HepG2 (cell line): ENCODE measurements at regions not wholly inside any gene's neighbourhood (a gene's known extent, or its start where the extent isn't known, plus 50 kb on each side); places are given as distances from the start of the nearest gene placed in this dataset.

ENCODE experiments used
- ARID2 ChIP-seq: sonication (generic); formaldehyde crosslinking; IDR thresholded peaks from 2 replicates; pipeline ENCODE4 v1.8.1; 2022; ENCODE audit warnings: mild to moderate bottlenecking, missing genetic modification reagents, borderline replicate concordance
- ELF4 ChIP-seq: sonication (generic); formaldehyde crosslinking; IDR thresholded peaks from 2 replicates; pipeline ENCODE4 v1.5.0; 2020; ENCODE audit warnings: missing genetic modification reagents, mild to moderate bottlenecking, moderate library complexity, borderline replicate concordance
- HNF4A ChIP-seq: sonication (generic); formaldehyde crosslinking; IDR thresholded peaks from 2 replicates; pipeline ENCODE4 v1.4.0; 2020; ENCODE audit warnings: missing genetic modification reagents
- HOXA5 ChIP-seq: sonication (generic); formaldehyde crosslinking; IDR thresholded peaks from 2 replicates; pipeline ENCODE4 v1.4.0; 2020; ENCODE audit warnings: missing genetic modification reagents
- IRF2 ChIP-seq: IDR thresholded peaks from 2 replicates; pipeline ENCODE4 v1.6.1; 2018; ENCODE audit warnings: missing genetic modification reagents, missing compliant biosample characterization
- KLF16 ChIP-seq, 2 experiments: sonication (generic) in 1 of 2; formaldehyde crosslinking in 1 of 2; IDR thresholded peaks; 2 replicates each; pipeline versions ENCODE4 v1.6.1 to v1.8.0; 2016 to 2023; ENCODE audit warnings: missing genetic modification reagents in 2 of 2, missing compliant biosample characterization in 1 of 2
- KMT2B ChIP-seq: IDR thresholded peaks from 2 replicates; pipeline ENCODE4 v1.6.1; 2016; ENCODE audit warnings: missing genetic modification reagents, missing compliant biosample characterization
- RAD21 ChIP-seq: fragments of 450-650 bp; formaldehyde crosslinking; IDR thresholded peaks from 2 replicates; pipeline ENCODE4 v1.5.0; 2020; ENCODE audit warnings: mild to moderate bottlenecking
- REPIN1 ChIP-seq: sonication (generic); formaldehyde crosslinking; IDR thresholded peaks from 2 replicates; pipeline ENCODE4 v1.8.0; 2022; ENCODE audit warnings: missing genetic modification reagents, low read depth, mild to moderate bottlenecking, borderline replicate concordance
- SIX4 ChIP-seq: sonication (generic); formaldehyde crosslinking; IDR thresholded peaks from 2 replicates; pipeline ENCODE4 v1.4.0; 2020; ENCODE audit warnings: missing genetic modification reagents
- SUZ12 ChIP-seq: fragments of 150-350 bp; IDR thresholded peaks from 2 replicates; pipeline ENCODE4 v1.6.1; 2014; ENCODE audit warnings: low read depth, low read length
- ZMYM4 ChIP-seq: sonication (generic); formaldehyde crosslinking; IDR thresholded peaks from 2 replicates; pipeline ENCODE4 v1.8.1; 2023; ENCODE audit warnings: mild to moderate bottlenecking, missing genetic modification reagents
- ZNF264 ChIP-seq: sonication (generic); formaldehyde crosslinking; IDR thresholded peaks from 2 replicates; pipeline ENCODE4 v1.4.0; 2020; ENCODE audit warnings: missing genetic modification reagents
- ZNF333 ChIP-seq: sonication (generic); formaldehyde crosslinking; IDR thresholded peaks from 2 replicates; pipeline ENCODE4 v1.4.0; 2020; ENCODE audit warnings: mild to moderate bottlenecking, missing genetic modification reagents, borderline replicate concordance
- ZNF510 ChIP-seq: sonication (generic); formaldehyde crosslinking; IDR thresholded peaks from 2 replicates; pipeline ENCODE4 v1.4.0; 2020; ENCODE audit warnings: low read depth, mild to moderate bottlenecking, missing genetic modification reagents
- ZNF530 ChIP-seq: sonication (generic); formaldehyde crosslinking; IDR thresholded peaks from 2 replicates; pipeline ENCODE4 v1.5.0; 2020; ENCODE audit warnings: low read depth, mild to moderate bottlenecking, missing genetic modification reagents
- ZNF672 ChIP-seq: sonication (generic); formaldehyde crosslinking; IDR thresholded peaks from 2 replicates; pipeline ENCODE4 v1.8.1; 2022; ENCODE audit warnings: missing genetic modification reagents
- ZNF720 ChIP-seq: sonication (generic); formaldehyde crosslinking; IDR thresholded peaks from 2 replicates; pipeline ENCODE4 v1.4.0; 2020; ENCODE audit warnings: missing genetic modification reagents
- ZSCAN9 ChIP-seq: IDR thresholded peaks from 2 replicates; pipeline ENCODE4 v1.6.1; 2016; ENCODE audit warnings: borderline replicate concordance
- TF ChIP-seq, protein P1 (sequence below): sonication (generic); formaldehyde crosslinking; IDR thresholded peaks from 2 replicates; pipeline ENCODE4 v1.4.0; 2020; ENCODE audit warnings: mild to moderate bottlenecking, missing genetic modification reagents, borderline replicate concordance
- TF ChIP-seq, protein P2 (sequence below): sonication (generic); IDR thresholded peaks from 2 replicates; pipeline ENCODE4 v1.6.1; 2016; ENCODE audit warnings: low read depth, borderline replicate concordance

DNA sequence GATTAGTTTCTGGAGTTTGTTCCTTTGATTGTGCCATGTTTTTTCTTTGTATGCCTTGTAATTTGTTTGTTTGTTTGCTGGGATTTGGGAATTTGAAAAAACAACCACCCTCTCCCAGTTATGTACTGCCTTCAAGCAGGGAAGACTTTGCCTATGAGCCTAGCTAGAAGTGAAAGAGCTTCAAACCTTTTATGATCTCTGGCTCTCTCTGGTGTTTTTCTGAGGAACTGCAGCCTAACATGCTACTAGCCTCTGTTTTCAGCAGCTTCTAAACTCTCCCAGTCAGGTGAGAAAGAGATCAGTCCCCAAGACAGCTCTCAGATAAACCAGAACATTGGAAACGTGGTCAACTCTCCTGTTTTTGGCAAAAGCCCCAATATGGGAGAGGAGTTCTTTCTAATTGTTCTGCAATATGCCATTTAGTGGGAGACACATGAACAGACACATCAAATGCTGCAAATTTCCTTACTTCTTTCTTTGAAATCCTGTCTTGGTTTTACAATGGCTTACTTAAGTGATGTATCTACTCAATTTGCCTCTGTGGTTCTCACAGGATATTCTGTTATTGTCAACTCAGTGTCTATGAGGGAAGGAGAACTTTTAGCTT is 58.9 kb upstream of the SERINC1 start (continued):
- no peak for TF ChIP-seq ELF4 (CRISPR knock-in tag)
- no peak for TF ChIP-seq SUZ12
- no peak for TF ChIP-seq ARID2 (CRISPR knock-in tag)
- peak; percentile 75 for TF ChIP-seq RAD21 (CRISPR knock-in tag)
- TF ChIP-seq KLF16 (CRISPR knock-in tag; IDR thresholded peaks at IDR 0.05) = no peak
- TF ChIP-seq, protein P1, sequence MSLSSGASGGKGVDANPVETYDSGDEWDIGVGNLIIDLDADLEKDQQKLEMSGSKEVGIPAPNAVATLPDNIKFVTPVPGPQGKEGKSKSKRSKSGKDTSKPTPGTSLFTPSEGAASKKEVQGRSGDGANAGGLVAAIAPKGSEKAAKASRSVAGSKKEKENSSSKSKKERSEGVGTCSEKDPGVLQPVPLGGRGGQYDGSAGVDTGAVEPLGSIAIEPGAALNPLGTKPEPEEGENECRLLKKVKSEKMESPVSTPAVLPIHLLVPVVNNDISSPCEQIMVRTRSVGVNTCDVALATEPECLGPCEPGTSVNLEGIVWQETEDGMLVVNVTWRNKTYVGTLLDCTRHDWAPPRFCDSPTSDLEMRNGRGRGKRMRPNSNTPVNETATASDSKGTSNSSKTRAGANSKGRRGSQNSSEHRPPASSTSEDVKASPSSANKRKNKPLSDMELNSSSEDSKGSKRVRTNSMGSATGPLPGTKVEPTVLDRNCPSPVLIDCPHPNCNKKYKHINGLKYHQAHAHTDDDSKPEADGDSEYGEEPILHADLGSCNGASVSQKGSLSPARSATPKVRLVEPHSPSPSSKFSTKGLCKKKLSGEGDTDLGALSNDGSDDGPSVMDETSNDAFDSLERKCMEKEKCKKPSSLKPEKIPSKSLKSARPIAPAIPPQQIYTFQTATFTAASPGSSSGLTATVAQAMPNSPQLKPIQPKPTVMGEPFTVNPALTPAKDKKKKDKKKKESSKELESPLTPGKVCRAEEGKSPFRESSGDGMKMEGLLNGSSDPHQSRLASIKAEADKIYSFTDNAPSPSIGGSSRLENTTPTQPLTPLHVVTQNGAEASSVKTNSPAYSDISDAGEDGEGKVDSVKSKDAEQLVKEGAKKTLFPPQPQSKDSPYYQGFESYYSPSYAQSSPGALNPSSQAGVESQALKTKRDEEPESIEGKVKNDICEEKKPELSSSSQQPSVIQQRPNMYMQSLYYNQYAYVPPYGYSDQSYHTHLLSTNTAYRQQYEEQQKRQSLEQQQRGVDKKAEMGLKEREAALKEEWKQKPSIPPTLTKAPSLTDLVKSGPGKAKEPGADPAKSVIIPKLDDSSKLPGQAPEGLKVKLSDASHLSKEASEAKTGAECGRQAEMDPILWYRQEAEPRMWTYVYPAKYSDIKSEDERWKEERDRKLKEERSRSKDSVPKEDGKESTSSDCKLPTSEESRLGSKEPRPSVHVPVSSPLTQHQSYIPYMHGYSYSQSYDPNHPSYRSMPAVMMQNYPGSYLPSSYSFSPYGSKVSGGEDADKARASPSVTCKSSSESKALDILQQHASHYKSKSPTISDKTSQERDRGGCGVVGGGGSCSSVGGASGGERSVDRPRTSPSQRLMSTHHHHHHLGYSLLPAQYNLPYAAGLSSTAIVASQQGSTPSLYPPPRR (CRISPR knock-in tag) = no peak
- TF ChIP-seq REPIN1 = peak; percentile 27; the same call in 1 of the 2 replicates
- TF ChIP-seq IRF2 (CRISPR knock-in tag) = peak; percentile 46; the same call in 1 of the 2 replicates
- TF ChIP-seq ZNF530 (CRISPR knock-in tag) = no peak
- no peak for TF ChIP-seq KMT2B (CRISPR knock-in tag)
- no peak for TF ChIP-seq ZNF333 (CRISPR knock-in tag)
- TF ChIP-seq ZNF510 (CRISPR knock-in tag) = no peak
- 0 out of 2 replicates have a peak, but pooled peaks have one; percentile 42 for TF ChIP-seq HOXA5 (CRISPR knock-in tag)
- TF ChIP-seq, protein P2, sequence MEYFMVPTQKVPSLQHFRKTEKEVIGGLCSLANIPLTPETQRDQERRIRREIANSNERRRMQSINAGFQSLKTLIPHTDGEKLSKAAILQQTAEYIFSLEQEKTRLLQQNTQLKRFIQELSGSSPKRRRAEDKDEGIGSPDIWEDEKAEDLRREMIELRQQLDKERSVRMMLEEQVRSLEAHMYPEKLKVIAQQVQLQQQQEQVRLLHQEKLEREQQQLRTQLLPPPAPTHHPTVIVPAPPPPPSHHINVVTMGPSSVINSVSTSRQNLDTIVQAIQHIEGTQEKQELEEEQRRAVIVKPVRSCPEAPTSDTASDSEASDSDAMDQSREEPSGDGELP = no peak
- TF ChIP-seq ZNF720 (CRISPR knock-in tag) = no peak
- no peak for TF ChIP-seq ZMYM4
- TF ChIP-seq ZNF264 (CRISPR knock-in tag) = no peak
- no peak for TF ChIP-seq ZSCAN9 (CRISPR knock-in tag)
- TF ChIP-seq SIX4 (CRISPR knock-in tag) = no peak
- no peak for TF ChIP-seq ZNF672
- TF ChIP-seq HNF4A (CRISPR knock-in tag) = no peak
- TF ChIP-seq, all 625 proteins: peak for 8
